HFFc6 (cell line): ENCODE measurements at regions not wholly inside any gene's neighbourhood (a gene's known extent, or its start where the extent isn't known, plus 50 kb on each side); places are given as distances from the start of the nearest gene placed in this dataset.

Source experiments
- DNase-seq: peaks from one replicate; pipeline ENCODE4 v3.0.0-alpha.2; 2018
- H3K27ac Mint-ChIP-seq: 2 replicates; pipeline ENCODE4 v1.8.0; 2020; ENCODE audit warnings: mild to moderate bottlenecking, mixed read lengths
- H3K27me3 Mint-ChIP-seq: 2 replicates; pipeline ENCODE4 v1.8.0; 2021; ENCODE audit warnings: mild to moderate bottlenecking, moderate library complexity, mixed read lengths; ENCODE audit not compliant: insufficient read depth
- H3K36me3 Mint-ChIP-seq: 2 replicates; pipeline ENCODE4 v1.8.0; 2021; ENCODE audit warnings: low read depth, mixed read lengths
- H3K4me1 Mint-ChIP-seq: 2 replicates; pipeline ENCODE4 v1.8.0; 2020; ENCODE audit warnings: low read depth, mixed read lengths
- H3K4me3 Mint-ChIP-seq: 2 replicates; pipeline ENCODE4 v1.8.0; 2020; ENCODE audit warnings: mild to moderate bottlenecking, moderate library complexity, mixed read lengths
- H3K9me3 Mint-ChIP-seq: 2 replicates; pipeline ENCODE4 v1.8.0; 2020; ENCODE audit warnings: mild to moderate bottlenecking, mixed read lengths
- CTCF ChIP-seq: fragments of 200-600 bp; sonication (generic); IDR thresholded peaks from 2 replicates; pipeline ENCODE4 v1.5.0; 2021; ENCODE audit warnings: antibody characterized with exemption, mild to moderate bottlenecking

GRCh38 chr6:137434640-137435039, 59.6 kb downstream of the OLIG3 start:
- H3K27me3 Mint-ChIP-seq, result peaks cover under 1% of the 10 kb centered on the region; the same call in 1 of the 2 replicates
- H3K36me3 Mint-ChIP-seq, result no peaks in the 10 kb centered on the region
- peaks cover 5% of the 10 kb centered on the region; the same call in 1 of the 2 replicates for H3K9me3 Mint-ChIP-seq
- no peak for TF ChIP-seq CTCF
- no peaks in the 10 kb centered on the region for H3K4me1 Mint-ChIP-seq
- no peak for DNase-seq
- H3K27ac Mint-ChIP-seq, result no peak overlapping the region
- H3K4me3 Mint-ChIP-seq, result no peak overlapping the region

- H3K4me1 Mint-ChIP-seq, result no peaks in the 10 kb centered on the region
- no peak for DNase-seq
- H3K4me3 Mint-ChIP-seq, result no peak overlapping the region
- no peak overlapping the region for H3K27ac Mint-ChIP-seq
- no peak for TF ChIP-seq CTCF
- peaks cover 5% of the 10 kb centered on the region; the same call in 1 of the 2 replicates for H3K9me3 Mint-ChIP-seq
- no peaks in the 10 kb centered on the region for H3K36me3 Mint-ChIP-seq
- H3K27me3 Mint-ChIP-seq, result no peaks in the 10 kb centered on the region; the same call in 1 of the 2 replicates
Observed at GRCh38 chr6:137432054-137432611, 62.1 kb downstream of the OLIG3 start.

- H3K27me3 Mint-ChIP-seq, result peaks cover 4% of the 10 kb centered on the region; the same call in 1 of the 2 replicates
- H3K4me3 Mint-ChIP-seq, result no peak overlapping the region
- TF ChIP-seq CTCF, result no peak
- no peak for DNase-seq
- H3K36me3 Mint-ChIP-seq, result no peaks in the 10 kb centered on the region
- H3K9me3 Mint-ChIP-seq, result peaks cover 5% of the 10 kb centered on the region; the same call in 1 of the 2 replicates
- no peaks in the 10 kb centered on the region for H3K4me1 Mint-ChIP-seq
- no peak overlapping the region for H3K27ac Mint-ChIP-seq
Observed at GRCh38 chr6:137430954-137431353, 63.2 kb downstream of the OLIG3 start.

- no peak overlapping the region for H3K27ac Mint-ChIP-seq
- no peak for TF ChIP-seq CTCF
- H3K9me3 Mint-ChIP-seq, result peaks cover 5% of the 10 kb centered on the region; the same call in 1 of the 2 replicates
- H3K36me3 Mint-ChIP-seq, result no peaks in the 10 kb centered on the region
- no peaks in the 10 kb centered on the region for H3K4me1 Mint-ChIP-seq
- H3K4me3 Mint-ChIP-seq, result no peak overlapping the region
- H3K27me3 Mint-ChIP-seq, result peaks cover 4% of the 10 kb centered on the region; the same call in 1 of the 2 replicates
- DNase-seq, result no peak
Observed at GRCh38 chr6:137427656-137428290, 66.4 kb downstream of the OLIG3 start.

- no peaks in the 10 kb centered on the region for H3K36me3 Mint-ChIP-seq
- no peak for DNase-seq
- no peak overlapping the region for H3K27ac Mint-ChIP-seq
- peaks cover 4% of the 10 kb centered on the region; the same call in 1 of the 2 replicates for H3K27me3 Mint-ChIP-seq
- no peak overlapping the region for H3K4me3 Mint-ChIP-seq
- H3K9me3 Mint-ChIP-seq, result no peaks in the 10 kb centered on the region
- no peak for TF ChIP-seq CTCF
- H3K4me1 Mint-ChIP-seq, result no peaks in the 10 kb centered on the region
Observed at GRCh38 chr6:137426007-137426689, 68.0 kb downstream of the OLIG3 start.
